ENCODE measurements at regions not wholly inside any gene's neighbourhood (a gene's known extent, or its start where the extent isn't known, plus 50 kb on each side); places are given as distances from the start of the nearest gene placed in this dataset.

GRCh38 chr9:18137815-18138214, 336.1 kb upstream of the ADAMTSL1 start:
- TF ChIP-seq CTCF (IDR thresholded peaks at IDR 0.05) (no peak), POLR2A (IDR thresholded peaks at IDR 0.05) (no peak)
